T-cell (primary cell): ENCODE measurements at regions not wholly inside any gene's neighbourhood (a gene's known extent, or its start where the extent isn't known, plus 50 kb on each side); places are given as distances from the start of the nearest gene placed in this dataset.

ENCODE experiments used
- ATAC-seq, 4 experiments: fragments of 200-7000 bp in 3 of 4; fragments of 150-1000 bp in 1 of 4; cut with Tn5 transposase; replicated peaks in 1 of 4; 1 replicate in 3 of 4; 2 replicates in 1 of 4; pipeline ENCODE4 v1.10.0; 2021; ENCODE audit warnings: moderate library complexity in 3 of 4, mild to moderate bottlenecking in 2 of 4, moderate number of reproducible peaks in 1 of 4
- CTCF ChIA-PET, 2 donors: fragments of 300-600 bp; sonication (Branson Sonifier 250); formaldehyde crosslinking; loops; one replicate each; lab custom pipeline; 2022; ENCODE audit warnings: antibody characterized with exemption in 2 of 2; lab: Charles Lee
- POLR2A ChIA-PET, 2 donors: fragments of 300-600 bp; sonication (Branson Sonifier 250); formaldehyde crosslinking; loops; one replicate each; lab custom pipeline; 2022; ENCODE audit warnings: antibody characterized with exemption in 2 of 2; lab: Charles Lee
- DNase-seq, 35 experiments: peaks; one replicate each; pipeline versions ENCODE4 v3.0.0 to v3.0.0-alpha.2; 2013 to 2023
- H3K27ac ChIP-seq: one replicate; pipeline ENCODE4 v1.5.1; 2013; ENCODE audit warnings: low read length
- H3K27me3 ChIP-seq, 2 experiments: replicated peaks in 1 of 2; 1 replicate in 1 of 2; 2 replicates in 1 of 2; pipeline versions ENCODE4 v1.6.1 to v1.7.0; 2013; ENCODE audit warnings: low read length in 1 of 2, mixed read lengths in 1 of 2; ENCODE audit not compliant: control insufficient read depth in 2 of 2, insufficient read depth in 2 of 2; ENCODE audit errors: extremely low read depth in 1 of 2
- H3K36me3 ChIP-seq, 2 donors: 1 replicate in 1 of 2; 2 replicates in 1 of 2; pipeline versions ENCODE4 v1.6.1 to v1.7.0; 2013; ENCODE audit warnings: low read length in 1 of 2; ENCODE audit not compliant: control insufficient read depth in 2 of 2, insufficient read depth in 1 of 2; ENCODE audit errors: extremely low read depth in 1 of 2
- H3K4me1 ChIP-seq, 2 experiments: 1 replicate in 1 of 2; 2 replicates in 1 of 2; pipeline versions ENCODE4 v1.6.1 to v1.7.0; 2013; ENCODE audit warnings: low read length in 2 of 2, mixed read lengths in 1 of 2; ENCODE audit not compliant: insufficient read depth in 2 of 2, control insufficient read depth in 1 of 2; ENCODE audit errors: extremely low read depth in 1 of 2
- H3K4me3 ChIP-seq, 2 donors: 1 replicate in 1 of 2; 2 replicates in 1 of 2; pipeline versions ENCODE4 v1.5.1 to v1.7.0; 2013; ENCODE audit warnings: mild to moderate bottlenecking in 2 of 2, low read length in 1 of 2, moderate library complexity in 1 of 2; ENCODE audit not compliant: control insufficient read depth in 1 of 2; ENCODE audit errors: extremely low read depth in 1 of 2
- H3K9me3 ChIP-seq: 2 replicates; pipeline ENCODE4 v1.7.0; 2013
- H3K27ac Mint-ChIP-seq, 2 donors: one replicate each; pipeline ENCODE4 v1.8.0; 2020 to 2021; ENCODE audit warnings: mild to moderate bottlenecking in 2 of 2, mixed read lengths in 2 of 2
- H3K27me3 Mint-ChIP-seq, 2 donors: one replicate each; pipeline ENCODE4 v1.8.0; 2021 to 2022; ENCODE audit warnings: mixed read lengths in 2 of 2
- H3K36me3 Mint-ChIP-seq: one replicate; pipeline ENCODE4 v1.8.0; 2021; ENCODE audit warnings: mixed read lengths
- H3K4me1 Mint-ChIP-seq, 3 donors: one replicate each; pipeline ENCODE4 v1.8.0; 2020 to 2022; ENCODE audit warnings: mixed read lengths in 3 of 3, mild to moderate bottlenecking in 1 of 3
- H3K4me3 Mint-ChIP-seq, 3 donors: one replicate each; pipeline ENCODE4 v1.8.0; 2020 to 2022; ENCODE audit warnings: mild to moderate bottlenecking in 3 of 3, mixed read lengths in 3 of 3, moderate library complexity in 3 of 3
- H3K9me3 Mint-ChIP-seq, 3 donors: one replicate each; pipeline ENCODE4 v1.8.0; 2020 to 2022; ENCODE audit warnings: mixed read lengths in 3 of 3
- WGBS: methylation state at CpG from one replicate; pipeline ENCODE4 v1.1.5; 2013; ENCODE audit warnings: missing lambda C conversion rate; ENCODE audit not compliant: insufficient coverage; 5-methylcytosine and 5-hydroxymethylcytosine counted together

DNA sequence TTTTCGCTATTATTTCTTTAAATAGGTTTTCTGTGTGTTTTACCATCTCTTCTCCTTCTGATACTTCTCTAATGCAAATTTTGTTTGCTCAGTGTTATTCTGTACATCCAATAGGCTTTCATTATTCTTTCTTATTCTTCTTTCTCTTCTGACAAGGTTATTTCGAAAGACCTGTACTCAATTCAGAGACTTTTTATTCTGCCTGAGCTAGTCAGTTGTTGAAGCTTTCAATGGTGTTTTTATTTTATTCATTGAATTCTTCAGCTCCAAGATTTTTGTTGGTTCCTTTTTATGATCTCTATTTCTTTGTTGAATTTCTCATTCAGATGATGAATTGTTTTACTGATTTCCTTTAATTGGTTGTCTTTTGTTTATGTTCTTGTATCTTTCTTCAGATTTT, 706.2 kb downstream of the NR2F1-AS1 start:
- H3K27ac ChIP-seq: no peak overlapping the region
- WGBS: no CpG with 5 or more reads among the region's 2 CpGs
- no peak overlapping the region for H3K27ac Mint-ChIP-seq
- H3K4me3 Mint-ChIP-seq: no peak overlapping the region
- CTCF ChIA-PET: no interaction called here
- H3K36me3 Mint-ChIP-seq: no peaks in the 10 kb centered on the region
- no peak for ATAC-seq
- no peaks in the 10 kb centered on the region for H3K36me3 ChIP-seq
- H3K27me3 ChIP-seq: no peaks in the 10 kb centered on the region
- H3K9me3 Mint-ChIP-seq: peaks cover 20 to 47% (median 29%) of the 10 kb centered on the region in 3 donors
- no peaks in the 10 kb centered on the region for H3K4me1 Mint-ChIP-seq
- H3K9me3 ChIP-seq: no peaks in the 10 kb centered on the region
- no peaks in the 10 kb centered on the region for H3K4me1 ChIP-seq
- POLR2A ChIA-PET: no interaction called here
- H3K4me3 ChIP-seq: no peak overlapping the region
- DNase-seq: no peak
- H3K27me3 Mint-ChIP-seq: no peaks in the 10 kb centered on the region

DNA sequence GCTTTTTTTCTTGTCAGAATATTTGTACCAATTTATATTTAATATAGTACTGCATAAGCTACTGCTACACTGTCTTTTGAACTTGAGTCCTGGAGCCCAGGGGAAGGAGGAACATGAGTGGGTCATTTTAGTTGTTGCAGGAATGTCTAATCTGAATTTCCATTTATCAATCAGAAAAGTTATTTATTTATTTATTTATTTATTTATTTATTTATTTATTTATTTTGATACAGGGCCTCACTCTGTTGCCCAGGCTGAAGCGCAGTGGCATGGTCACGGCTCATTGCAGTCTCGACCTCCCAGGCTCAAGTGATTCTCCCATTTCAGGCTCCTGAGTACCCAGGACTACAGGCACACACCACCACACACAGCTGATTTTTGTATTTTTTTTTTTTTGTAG, 712.6 kb downstream of the NR2F1-AS1 start:
- Mint-ChIP-seq H3K4me1 (no peaks in the 10 kb centered on the region), H3K4me3 (no peak overlapping the region), H3K27ac (no peak overlapping the region), H3K27me3 (no peaks in the 10 kb centered on the region), H3K36me3 (no peaks in the 10 kb centered on the region), H3K9me3 (peaks cover 0 to 15% (median 14%) of the 10 kb centered on the region in 3 donors)
- Histone ChIP-seq H3K36me3 (no peaks in the 10 kb centered on the region), H3K4me1 (no peaks in the 10 kb centered on the region), H3K27ac (no peak overlapping the region), H3K9me3 (no peaks in the 10 kb centered on the region), H3K27me3 (no peaks in the 10 kb centered on the region), H3K4me3 (no peak overlapping the region)
- no peak for ATAC-seq
- ChIA-PET CTCF (interaction anchor here in 1 of 2 donors (0.6 kb wide), 1 partner anchor 81 kb away, joined by 6 read pairs; no protein-coding TSS in a partner anchor), POLR2A (no interaction called here)
- no CpG with 5 or more reads among the region's 3 CpGs for WGBS
- no peak for DNase-seq

DNA sequence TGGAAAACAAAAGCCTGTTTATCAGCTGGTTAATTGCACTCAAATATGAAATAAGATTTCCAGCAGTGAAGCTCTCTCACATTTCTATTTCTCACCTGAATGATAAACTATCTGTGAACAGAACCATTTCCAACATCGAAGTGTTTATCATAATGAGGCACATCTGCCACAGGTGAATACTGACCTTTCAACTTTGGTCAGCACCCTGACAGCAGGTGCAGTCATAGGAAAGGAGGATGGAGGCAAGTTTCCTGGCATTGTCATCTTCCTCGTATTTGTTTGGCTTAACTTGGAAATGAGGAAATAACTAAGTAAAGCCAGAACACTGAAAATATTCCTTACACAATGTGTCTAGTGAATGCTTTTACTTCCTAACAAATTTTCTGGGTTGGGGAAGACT, 716.4 kb downstream of the NR2F1-AS1 start:
- Histone ChIP-seq H3K27me3 (no peaks in the 10 kb centered on the region), H3K4me1 (no peaks in the 10 kb centered on the region), H3K9me3 (no peaks in the 10 kb centered on the region), H3K36me3 (no peaks in the 10 kb centered on the region), H3K27ac (no peak overlapping the region), H3K4me3 (no peak overlapping the region)
- no peak for ATAC-seq
- DNase-seq: no peak
- H3K4me1 Mint-ChIP-seq: no peaks in the 10 kb centered on the region
- H3K27ac Mint-ChIP-seq: no peak overlapping the region
- ChIA-PET CTCF (no interaction called here), POLR2A (no interaction called here)
- H3K36me3 Mint-ChIP-seq: no peaks in the 10 kb centered on the region
- H3K4me3 Mint-ChIP-seq: no peak overlapping the region
- WGBS: no CpG with 5 or more reads among the region's 2 CpGs
- no peaks in the 10 kb centered on the region for H3K27me3 Mint-ChIP-seq
- H3K9me3 Mint-ChIP-seq: peaks cover 0 to 2% (median 0%) of the 10 kb centered on the region in 3 donors

DNA sequence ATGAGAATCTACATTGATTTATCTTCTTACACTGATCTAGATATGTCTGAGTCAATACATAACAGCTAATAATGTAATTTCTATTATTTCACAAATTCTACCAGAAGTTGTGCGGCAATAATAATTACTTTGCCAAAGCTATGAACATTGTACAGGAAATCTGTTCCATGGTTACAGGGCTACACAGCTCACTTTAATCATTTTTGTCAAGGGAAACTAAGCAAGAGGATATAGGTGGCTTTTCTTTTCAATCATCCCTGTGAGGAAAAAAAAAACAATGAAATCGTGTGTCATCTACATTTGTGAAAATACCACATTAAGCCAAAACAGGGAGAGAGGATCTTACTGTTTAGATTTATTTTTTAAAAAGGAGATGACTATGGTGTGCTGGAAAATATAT, 717.4 kb downstream of the NR2F1-AS1 start:
- no peaks in the 10 kb centered on the region for H3K27me3 Mint-ChIP-seq
- Histone ChIP-seq H3K9me3 (no peaks in the 10 kb centered on the region), H3K27ac (no peak overlapping the region), H3K36me3 (no peaks in the 10 kb centered on the region), H3K27me3 (no peaks in the 10 kb centered on the region), H3K4me3 (no peak overlapping the region), H3K4me1 (no peaks in the 10 kb centered on the region)
- H3K4me3 Mint-ChIP-seq: no peak overlapping the region
- ATAC-seq: no peak
- H3K27ac Mint-ChIP-seq: no peak overlapping the region
- no peaks in the 10 kb centered on the region for H3K36me3 Mint-ChIP-seq
- no CpG with 5 or more reads among the region's 2 CpGs for WGBS
- no peaks in the 10 kb centered on the region for H3K4me1 Mint-ChIP-seq
- ChIA-PET POLR2A (no interaction called here), CTCF (no interaction called here)
- peaks cover 0 to 6% (median 0%) of the 10 kb centered on the region in 3 donors for H3K9me3 Mint-ChIP-seq
- no peak for DNase-seq

DNA sequence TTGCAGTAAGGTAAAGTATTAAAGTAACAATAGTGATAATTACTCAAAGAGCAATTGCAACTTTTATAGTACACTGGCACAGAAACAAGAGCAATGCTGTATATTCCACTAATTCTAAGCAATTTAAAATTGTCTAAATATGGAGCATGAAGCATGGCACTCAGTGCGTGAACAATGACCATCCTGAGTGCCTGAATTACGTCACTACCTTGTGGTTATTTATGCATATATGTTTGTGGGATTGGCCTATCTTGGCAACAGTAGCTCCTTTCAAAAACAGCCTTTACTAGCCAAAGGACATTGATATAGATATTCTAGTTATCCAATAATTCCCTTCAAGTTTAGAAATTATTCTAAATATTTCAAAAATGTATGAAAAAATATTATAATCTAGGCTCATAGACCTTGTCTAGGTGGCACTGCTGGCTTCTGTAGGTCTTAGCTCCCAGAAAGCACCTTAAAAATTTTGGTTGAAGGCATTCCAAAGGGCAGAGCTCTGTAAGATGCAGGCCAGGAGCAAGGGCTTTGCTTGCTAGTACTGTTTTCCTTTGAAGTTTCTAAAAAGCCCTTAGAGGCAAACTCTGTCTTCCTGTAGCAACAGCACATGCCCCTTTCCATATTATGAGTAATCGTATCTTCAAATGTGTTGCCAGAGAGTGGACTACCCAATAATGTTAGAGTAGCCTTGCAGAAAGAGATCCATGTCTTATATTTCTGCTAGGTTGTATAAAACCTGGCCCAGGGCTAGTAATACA, 719.3 kb downstream of the NR2F1-AS1 start:
- no CpG with 5 or more reads among the region's 3 CpGs for WGBS
- Histone ChIP-seq H3K4me1 (no peaks in the 10 kb centered on the region), H3K27me3 (no peaks in the 10 kb centered on the region), H3K4me3 (no peak overlapping the region), H3K36me3 (no peaks in the 10 kb centered on the region), H3K27ac (no peak overlapping the region), H3K9me3 (no peaks in the 10 kb centered on the region)
- no peaks in the 10 kb centered on the region for H3K4me1 Mint-ChIP-seq
- H3K27ac Mint-ChIP-seq: no peak overlapping the region
- H3K36me3 Mint-ChIP-seq: no peaks in the 10 kb centered on the region
- peaks cover 0 to 6% (median 0%) of the 10 kb centered on the region in 3 donors for H3K9me3 Mint-ChIP-seq
- DNase-seq (no peak), ATAC-seq (no peak)
- H3K4me3 Mint-ChIP-seq: no peak overlapping the region
- ChIA-PET POLR2A (no interaction called here), CTCF (no interaction called here)
- H3K27me3 Mint-ChIP-seq: no peaks in the 10 kb centered on the region

DNA sequence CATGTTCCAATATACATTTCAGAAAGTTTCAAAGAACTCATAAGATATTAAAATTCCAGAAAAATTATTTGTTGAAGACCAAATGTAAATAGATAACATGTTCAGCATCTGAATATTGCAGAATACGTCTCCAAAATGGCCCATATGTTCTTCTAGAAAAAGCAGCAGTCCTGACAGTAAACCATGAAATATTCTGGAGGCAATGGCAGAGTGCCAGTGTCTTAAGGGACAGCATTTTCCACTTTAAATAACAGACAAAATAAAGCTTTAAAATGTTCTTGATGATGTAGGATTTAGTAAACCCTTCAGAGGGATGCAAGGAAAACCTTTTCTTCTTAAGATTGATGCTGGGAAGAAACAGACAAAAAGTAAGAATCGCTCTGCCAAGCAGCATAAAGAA, 721.0 kb downstream of the NR2F1-AS1 start:
- H3K9me3 ChIP-seq: no peaks in the 10 kb centered on the region
- no peaks in the 10 kb centered on the region for H3K36me3 ChIP-seq
- H3K27ac ChIP-seq: no peak overlapping the region
- ChIA-PET POLR2A (no interaction called here), CTCF (no interaction called here)
- no peaks in the 10 kb centered on the region for H3K27me3 ChIP-seq
- WGBS: 86% methylated on average over 1 of the region's 2 CpGs
- H3K27ac Mint-ChIP-seq: no peak overlapping the region
- no peaks in the 10 kb centered on the region for H3K4me1 ChIP-seq
- H3K4me1 Mint-ChIP-seq: no peaks in the 10 kb centered on the region
- no peaks in the 10 kb centered on the region for H3K36me3 Mint-ChIP-seq
- H3K9me3 Mint-ChIP-seq: peaks cover 0 to 6% (median 0%) of the 10 kb centered on the region in 3 donors
- H3K4me3 Mint-ChIP-seq: no peak overlapping the region
- no peak for ATAC-seq
- DNase-seq: no peak
- H3K4me3 ChIP-seq: no peak overlapping the region
- H3K27me3 Mint-ChIP-seq: no peaks in the 10 kb centered on the region
